HUES48 (cell line): ENCODE measurements at regions not wholly inside any gene's neighbourhood (a gene's known extent, or its start where the extent isn't known, plus 50 kb on each side); places are given as distances from the start of the nearest gene placed in this dataset.
"Not testable (repeated sequence)": the region's sequence is repeated elsewhere in the genome, so short reads cannot be mapped to it uniquely, and the experiment has no call there.

Source experiments
- H3K27ac ChIP-seq: one replicate; pipeline ENCODE4 v1.7.0; 2013; ENCODE audit warnings: low read depth, low read length, inconsistent platforms
- H3K27me3 ChIP-seq: 2 replicates; pipeline ENCODE4 v1.6.1; 2013; ENCODE audit warnings: mild to moderate bottlenecking, low read length; ENCODE audit not compliant: control insufficient read depth, insufficient read depth
- H3K36me3 ChIP-seq: 2 replicates; pipeline ENCODE4 v1.6.1; 2013; ENCODE audit warnings: low read length; ENCODE audit not compliant: control insufficient read depth, insufficient read depth
- H3K4me1 ChIP-seq: 2 replicates; pipeline ENCODE4 v1.6.1; 2013; ENCODE audit warnings: mild to moderate bottlenecking, low read length; ENCODE audit not compliant: control insufficient read depth, insufficient read depth
- H3K4me3 ChIP-seq: 2 replicates; pipeline ENCODE4 v1.5.1; 2013; ENCODE audit warnings: mild to moderate bottlenecking, low read depth, low read length
- H3K9ac ChIP-seq: 2 replicates; pipeline ENCODE4 v1.6.1; 2013; ENCODE audit warnings: mild to moderate bottlenecking, low read depth, low read length, moderate library complexity
- H3K9me3 ChIP-seq: 2 replicates; pipeline ENCODE4 v1.6.1; 2013; ENCODE audit warnings: low read length; ENCODE audit not compliant: control insufficient read depth, insufficient read depth

DNA sequence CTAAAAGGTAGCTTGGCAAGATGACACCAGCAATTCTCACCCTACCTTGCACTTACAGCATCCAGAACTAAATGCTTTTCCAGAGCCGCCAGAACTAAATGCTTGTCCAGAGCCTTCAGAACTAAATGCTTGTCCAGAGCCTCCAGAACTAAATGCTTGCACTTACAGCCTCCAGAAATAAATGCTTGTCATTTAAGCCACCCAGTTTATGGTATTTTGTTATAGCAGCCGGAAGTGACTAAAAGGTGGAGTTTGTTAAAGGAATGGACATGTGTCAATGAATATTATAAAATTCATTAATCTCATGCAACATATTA, 133.5 kb downstream of the GPX5 start:
- Histone ChIP-seq H3K27me3 (peaks cover 16% of the 10 kb centered on the region; the same call in 1 of the 2 replicates), H3K36me3 (no peaks in the 10 kb centered on the region), H3K4me1 (peaks cover 3% of the 10 kb centered on the region; the same call in 1 of the 2 replicates), H3K9ac (no peak overlapping the region), H3K9me3 (no peaks in the 10 kb centered on the region), H3K4me3 (peak overlapping the region; percentile 75), H3K27ac (no peak overlapping the region)

DNA sequence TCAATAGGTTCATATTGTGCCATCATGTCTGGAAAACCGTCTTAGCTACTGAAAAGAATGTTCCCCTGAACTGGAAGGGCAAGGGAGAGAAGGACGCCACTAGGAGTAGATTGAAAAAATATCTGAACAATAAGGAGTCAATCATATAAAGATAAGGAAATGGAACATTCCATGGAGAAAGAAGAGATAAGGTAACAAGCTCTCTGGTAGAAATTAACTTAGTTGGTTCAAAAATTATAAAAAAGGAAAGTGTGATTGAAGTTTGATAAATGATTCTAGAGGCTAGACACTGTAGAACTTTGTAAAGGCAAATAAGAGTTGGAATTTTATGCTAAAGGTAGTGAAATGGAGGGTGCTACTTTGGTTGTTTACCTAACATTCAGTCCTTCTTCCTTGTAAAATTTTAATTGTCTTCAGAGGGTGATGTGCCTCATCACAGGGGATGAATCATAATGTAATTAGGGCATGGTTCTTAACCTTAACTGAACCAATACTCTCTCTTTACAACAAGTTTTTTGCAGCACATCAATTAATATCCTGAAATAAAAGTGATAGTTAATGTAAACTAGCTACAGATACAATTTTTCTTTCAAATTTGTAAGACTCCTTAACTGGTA, 135.5 kb downstream of the GPX5 start:
- Histone ChIP-seq H3K9me3 (no peaks in the 10 kb centered on the region), H3K27me3 (peaks cover 16% of the 10 kb centered on the region; the same call in 1 of the 2 replicates), H3K36me3 (no peaks in the 10 kb centered on the region)

DNA sequence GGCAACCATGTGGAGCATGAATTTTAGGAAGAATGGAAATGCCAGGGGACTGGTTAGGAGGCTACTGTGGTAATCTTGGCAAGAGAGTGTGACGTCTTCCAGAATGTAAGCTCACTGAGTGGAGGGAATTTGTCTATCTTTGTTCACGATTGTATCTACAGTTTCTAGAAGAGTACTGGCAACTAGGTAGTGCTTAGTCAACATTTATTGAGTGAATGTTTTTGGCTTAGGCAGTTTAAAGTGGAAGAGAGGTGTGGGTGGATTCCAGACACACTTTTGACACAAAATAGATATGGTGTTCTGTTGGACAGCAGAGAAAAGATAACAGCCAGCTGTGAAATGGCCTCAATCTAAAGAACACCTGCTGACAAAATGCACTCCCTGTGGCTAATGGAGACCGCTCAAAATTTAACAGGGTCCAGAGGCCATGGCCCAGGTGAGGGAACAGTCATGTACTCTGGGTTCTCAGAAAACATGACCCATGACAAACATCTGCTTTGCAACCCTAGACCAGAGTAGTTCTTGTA, 139.3 kb downstream of the GPX5 start:
- Histone ChIP-seq H3K4me1 (no peaks in the 10 kb centered on the region), H3K36me3 (no peaks in the 10 kb centered on the region), H3K9ac (no peak overlapping the region), H3K9me3 (no peaks in the 10 kb centered on the region), H3K27ac (no peak overlapping the region), H3K4me3 (no peak overlapping the region), H3K27me3 (no peaks in the 10 kb centered on the region)

More for the DNA sequence above, 135.5 kb downstream of the GPX5 start:
- Histone ChIP-seq H3K27ac (no peak overlapping the region), H3K4me1 (peaks cover 3% of the 10 kb centered on the region; the same call in 1 of the 2 replicates), H3K4me3 (no peak overlapping the region), H3K9ac (no peak overlapping the region)

DNA sequence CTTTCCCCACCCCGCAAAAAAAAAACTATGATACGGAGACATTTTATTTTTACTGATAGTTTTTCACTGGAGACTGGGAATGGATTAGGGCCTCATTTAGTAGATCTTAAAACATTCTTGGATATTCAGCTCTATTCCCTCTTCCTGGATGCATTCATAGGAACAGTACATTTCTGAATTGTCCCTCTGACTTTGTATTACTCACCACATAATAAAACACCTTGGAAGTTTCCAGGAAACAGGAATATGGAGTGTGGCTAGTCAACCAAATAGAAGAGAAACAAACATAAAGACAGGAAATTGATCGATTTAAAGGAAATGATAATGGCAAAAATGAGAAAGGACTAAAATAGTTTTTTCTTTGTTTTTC, 147.7 kb downstream of the GPX5 start:
- no peaks in the 10 kb centered on the region for H3K4me1 ChIP-seq
- no peaks in the 10 kb centered on the region for H3K36me3 ChIP-seq
- no peak overlapping the region for H3K27ac ChIP-seq
- H3K4me3 ChIP-seq: peak overlapping the region; percentile 87; the same call in 1 of the 2 replicates
- H3K9me3 ChIP-seq: no peaks in the 10 kb centered on the region
- no peak overlapping the region for H3K9ac ChIP-seq
- H3K27me3 ChIP-seq: peaks cover 16% of the 10 kb centered on the region

DNA sequence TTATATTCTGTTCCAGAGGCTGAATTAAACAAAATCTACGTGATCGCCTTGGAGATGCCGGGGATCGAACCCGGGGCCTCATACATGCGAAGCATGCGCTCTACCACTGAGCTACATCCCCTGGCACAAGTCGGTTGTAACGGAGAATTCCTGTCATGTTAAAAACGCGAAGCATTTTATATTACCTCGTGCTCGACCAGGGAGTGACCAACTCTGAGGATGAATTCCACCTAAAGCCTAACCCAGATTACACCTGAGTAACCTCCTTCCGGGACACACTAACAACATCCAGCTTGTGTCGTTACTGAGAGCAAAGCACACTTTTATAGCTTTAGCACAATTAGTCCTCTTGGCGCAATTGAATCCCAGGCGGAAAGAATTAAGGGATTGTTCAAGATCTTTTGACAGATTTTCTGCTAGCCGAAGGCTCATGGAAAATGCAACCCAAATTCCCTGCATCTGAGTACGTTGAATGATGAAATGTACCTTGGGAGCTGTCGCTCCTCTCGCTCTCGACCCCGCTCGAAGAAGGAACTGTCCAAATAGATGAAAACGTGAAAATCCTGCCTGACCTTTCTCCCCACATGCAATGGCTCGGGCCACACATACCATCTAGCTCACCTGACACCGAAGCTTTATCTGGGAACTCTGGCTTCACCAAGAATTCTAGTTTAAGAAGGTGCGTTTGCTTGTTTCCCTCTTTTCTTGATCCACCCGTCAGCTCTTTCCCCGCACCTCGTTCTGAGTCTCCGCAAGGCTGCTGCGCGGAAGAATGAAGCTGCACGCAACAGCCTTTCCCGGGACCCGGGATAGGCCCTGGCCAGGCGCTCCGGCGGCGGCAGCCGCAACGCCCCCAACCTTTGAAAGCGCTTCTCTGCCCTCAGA, 148.3 kb downstream of the GPX5 start:
- peak overlapping the region; percentile 10; the same call in 1 of the 2 replicates for H3K9ac ChIP-seq

DNA sequence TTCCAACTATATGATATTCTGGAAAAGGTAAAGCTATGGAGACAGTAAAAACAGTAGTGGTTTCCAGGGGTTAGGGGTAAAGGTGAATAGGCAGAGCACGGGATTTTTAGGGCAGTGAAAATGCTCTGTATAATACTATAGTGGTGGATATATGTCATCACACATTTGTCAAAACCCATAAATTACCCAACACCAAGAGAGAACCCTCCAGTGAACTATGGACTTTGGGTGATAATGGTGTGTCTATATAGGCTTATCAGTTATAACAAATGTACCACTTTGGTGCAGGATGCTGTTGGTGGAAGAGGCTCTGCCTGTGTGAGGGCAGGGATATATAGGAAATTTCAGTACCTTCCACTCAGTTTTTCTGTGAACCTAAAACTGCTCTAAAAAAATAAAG, 149.9 kb downstream of the GPX5 start:
- H3K27me3 ChIP-seq: peaks cover 16% of the 10 kb centered on the region
- H3K27ac ChIP-seq: no peak overlapping the region
- no peaks in the 10 kb centered on the region for H3K4me1 ChIP-seq
- no peak overlapping the region for H3K4me3 ChIP-seq
- H3K36me3 ChIP-seq: no peaks in the 10 kb centered on the region
- H3K9ac ChIP-seq: no peak overlapping the region
- H3K9me3 ChIP-seq: no peaks in the 10 kb centered on the region

More for the DNA sequence above, 148.3 kb downstream of the GPX5 start:
- no peak overlapping the region for H3K27ac ChIP-seq
- H3K27me3 ChIP-seq: peaks cover 16% of the 10 kb centered on the region
- no peaks in the 10 kb centered on the region for H3K36me3 ChIP-seq
- H3K4me1 ChIP-seq: no peaks in the 10 kb centered on the region
- peak overlapping the region; percentile 87 for H3K4me3 ChIP-seq
- H3K9me3 ChIP-seq: no peaks in the 10 kb centered on the region

DNA sequence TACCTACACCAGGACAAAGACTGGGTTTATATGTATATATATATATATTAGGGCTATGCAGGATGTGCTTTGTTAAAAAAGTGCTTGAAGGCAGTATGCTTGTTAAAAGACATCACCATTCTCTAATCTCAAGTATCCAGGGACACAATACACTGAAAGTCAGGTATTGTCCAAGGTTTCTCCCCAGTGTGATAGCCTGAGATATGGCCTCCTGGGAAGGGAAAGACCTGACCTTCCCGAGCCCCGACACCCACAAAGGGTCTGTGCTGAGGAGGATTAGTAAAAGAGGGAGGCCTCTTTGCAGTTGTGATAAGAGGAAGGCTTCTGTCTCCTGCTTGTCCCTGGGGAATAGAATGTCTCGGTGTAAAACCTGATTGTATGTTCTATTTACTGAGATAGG, 156.9 kb downstream of the GPX5 start:
- peak overlapping the region; percentile 30 for H3K27ac ChIP-seq
- no peaks in the 10 kb centered on the region for H3K27me3 ChIP-seq
- H3K36me3 ChIP-seq: no peaks in the 10 kb centered on the region
- H3K4me3 ChIP-seq: no peak overlapping the region
- 0 out of 2 replicates have a peak, but pooled peaks cover 2% of the 10 kb centered on the region for H3K4me1 ChIP-seq
- H3K9ac ChIP-seq: no peak overlapping the region
- no peaks in the 10 kb centered on the region for H3K9me3 ChIP-seq

DNA sequence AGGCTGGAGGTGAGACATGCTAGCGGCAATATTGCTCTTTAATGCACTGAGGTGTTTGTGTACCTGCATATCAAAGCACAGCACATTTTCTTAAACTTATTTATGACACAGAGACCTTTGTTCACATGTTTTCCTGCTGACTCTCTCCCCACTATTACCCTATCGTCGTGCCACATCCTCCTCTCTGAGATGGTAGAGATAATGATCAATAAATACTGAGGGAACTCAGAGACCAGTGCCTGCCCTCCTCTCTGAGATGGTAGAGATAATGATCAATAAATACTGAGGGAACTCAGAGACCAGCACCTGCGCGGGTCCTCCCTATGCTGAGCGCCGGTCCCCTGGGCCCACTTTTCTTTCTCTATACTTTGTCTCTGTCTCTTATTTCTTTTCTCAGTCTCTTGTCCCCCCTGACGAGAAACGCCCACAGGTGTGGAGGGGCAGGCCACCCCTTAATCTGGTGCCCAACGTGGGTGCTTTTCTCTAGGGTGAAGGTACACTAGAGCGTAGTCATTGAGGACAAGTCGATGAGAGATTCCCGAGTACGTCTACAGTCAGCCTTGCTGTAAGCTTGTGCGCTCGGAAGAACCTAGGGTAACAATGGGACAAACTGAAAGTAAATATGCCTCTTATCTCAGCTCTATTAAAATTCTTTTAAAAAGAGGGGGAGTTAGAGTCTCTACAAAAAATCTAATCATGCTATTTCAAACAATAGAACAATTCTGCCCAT, 157.4 kb downstream of the GPX5 start:
- H3K27ac ChIP-seq: peak overlapping the region; percentile 68
- H3K4me1 ChIP-seq, H3K9me3 ChIP-seq, H3K36me3 ChIP-seq, H3K27me3 ChIP-seq, H3K4me3 ChIP-seq, H3K9ac ChIP-seq: not testable (repeated sequence)

DNA sequence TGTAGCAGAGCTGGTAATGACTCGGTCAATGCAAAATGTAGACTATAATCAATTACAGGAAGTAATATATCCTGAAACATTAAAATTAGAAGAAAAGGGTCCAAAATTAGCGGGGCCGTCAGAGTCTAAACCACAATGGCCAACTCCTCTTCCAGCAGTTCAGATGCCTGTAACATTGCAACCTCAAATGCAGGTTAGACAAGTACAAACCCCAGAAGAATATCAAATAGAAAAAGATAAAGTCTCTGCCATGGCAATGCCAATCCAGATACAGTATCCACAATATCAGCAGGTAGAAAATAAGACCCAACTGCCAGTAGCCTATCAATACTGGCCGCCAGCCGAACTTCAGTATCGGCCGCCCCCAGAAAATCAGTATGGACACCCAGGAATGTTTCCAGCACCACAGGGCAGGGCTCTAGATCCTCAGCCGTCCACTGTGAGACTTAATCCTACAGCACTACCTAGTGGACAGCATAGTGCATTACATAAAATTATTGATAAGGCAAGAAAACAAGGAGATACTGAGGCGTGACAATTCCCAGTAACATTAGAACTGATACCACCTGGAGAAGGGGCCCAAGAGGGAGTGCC, 158.4 kb downstream of the GPX5 start:
- Histone ChIP-seq H3K9me3 (no peaks in the 10 kb centered on the region), H3K9ac (no peak overlapping the region), H3K36me3 (no peaks in the 10 kb centered on the region), H3K27me3 (no peaks in the 10 kb centered on the region), H3K27ac (no peak overlapping the region), H3K4me3 (no peak overlapping the region), H3K4me1 (0 out of 2 replicates have a peak, but pooled peaks cover 2% of the 10 kb centered on the region)

DNA sequence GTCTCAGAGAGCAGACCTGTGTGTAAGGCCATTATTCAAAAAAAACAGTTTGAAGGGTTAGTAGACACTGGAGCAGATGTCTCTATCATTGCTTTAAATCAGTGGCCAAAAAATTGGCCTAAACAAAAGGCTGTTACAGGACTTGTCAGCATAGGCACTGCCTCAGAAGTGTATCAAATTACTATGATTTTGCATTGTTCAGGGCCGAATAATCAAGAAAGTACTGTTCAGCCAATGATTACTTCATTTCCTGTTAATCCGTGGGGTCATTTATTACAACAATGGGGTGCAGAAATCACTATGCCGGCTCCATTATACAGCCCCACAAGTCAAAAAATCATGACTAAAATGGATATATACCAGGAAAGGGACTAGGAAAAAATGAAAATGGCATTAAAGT, 160.3 kb downstream of the GPX5 start:
- H3K27ac ChIP-seq: not testable (repeated sequence)

More for the DNA sequence above, 160.3 kb downstream of the GPX5 start:
- H3K4me3 ChIP-seq, H3K9me3 ChIP-seq, H3K9ac ChIP-seq, H3K27me3 ChIP-seq, H3K4me1 ChIP-seq, H3K36me3 ChIP-seq: not testable (repeated sequence)
